HepG2 (cell line): ENCODE measurements at regions not wholly inside any gene's neighbourhood (a gene's known extent, or its start where the extent isn't known, plus 50 kb on each side); places are given as distances from the start of the nearest gene placed in this dataset.

Experiments
- BCL6 ChIP-seq: IDR thresholded peaks from 2 replicates; pipeline ENCODE4 v1.6.1; 2016; ENCODE audit warnings: missing genetic modification reagents, missing compliant biosample characterization
- FOXA1 ChIP-seq, 2 experiments: fragments of 450-650 bp in 1 of 2; sonication (generic) in 1 of 2; formaldehyde crosslinking in 1 of 2; IDR thresholded peaks; 2 replicates each; pipeline versions ENCODE4 v1.4.0 to v1.6.1; 2016 to 2020; ENCODE audit warnings: missing genetic modification reagents in 1 of 2
- HNF4A ChIP-seq: sonication (generic); formaldehyde crosslinking; IDR thresholded peaks from 2 replicates; pipeline ENCODE4 v1.4.0; 2020; ENCODE audit warnings: missing genetic modification reagents
- KAT7 ChIP-seq: IDR thresholded peaks from 2 replicates; pipeline ENCODE4 v1.6.1; 2018; ENCODE audit warnings: borderline replicate concordance, missing compliant biosample characterization
- MED1 ChIP-seq: sonication (generic); formaldehyde crosslinking; IDR thresholded peaks from 2 replicates; pipeline ENCODE4 v1.4.0; 2020; ENCODE audit warnings: missing genetic modification reagents
- NCOA2 ChIP-seq: sonication (generic); formaldehyde crosslinking; IDR thresholded peaks from 2 replicates; pipeline ENCODE4 v1.8.0; 2022; ENCODE audit warnings: inconsistent platforms
- ONECUT2 ChIP-seq: sonication (generic); formaldehyde crosslinking; IDR thresholded peaks from 2 replicates; pipeline ENCODE4 v1.4.0; 2020; ENCODE audit warnings: missing genetic modification reagents
- RCOR2 ChIP-seq: IDR thresholded peaks from 2 replicates; pipeline ENCODE4 v1.6.1; 2016; ENCODE audit warnings: missing biosample characterization, missing genetic modification reagents
- SAP130 ChIP-seq: IDR thresholded peaks from 2 replicates; pipeline ENCODE4 v1.6.1; 2016; ENCODE audit warnings: low read depth
- TCF7 ChIP-seq: sonication (generic); IDR thresholded peaks from 2 replicates; pipeline ENCODE4 v1.6.1; 2016; ENCODE audit warnings: antibody characterized with exemption, low read depth
- ZBTB21 ChIP-seq: sonication (generic); formaldehyde crosslinking; IDR thresholded peaks from 2 replicates; pipeline ENCODE4 v1.4.0; 2020; ENCODE audit warnings: missing genetic modification reagents
- ZMYM2 ChIP-seq: sonication (generic); formaldehyde crosslinking; IDR thresholded peaks from 2 replicates; pipeline ENCODE4 v1.8.0; 2022; ENCODE audit warnings: mild to moderate bottlenecking, missing genetic modification reagents
- ZNF331 ChIP-seq: sonication (generic); formaldehyde crosslinking; IDR thresholded peaks from 2 replicates; pipeline ENCODE4 v1.4.0; 2020; ENCODE audit warnings: missing genetic modification reagents
- ZNF367 ChIP-seq: sonication (generic); formaldehyde crosslinking; IDR thresholded peaks from 2 replicates; pipeline ENCODE4 v1.4.0; 2020; ENCODE audit warnings: missing genetic modification reagents, borderline replicate concordance
- ZNF549 ChIP-seq: sonication (generic); formaldehyde crosslinking; IDR thresholded peaks from 2 replicates; pipeline ENCODE4 v1.5.0; 2020; ENCODE audit warnings: missing genetic modification reagents
- ZNF607 ChIP-seq: sonication (generic); formaldehyde crosslinking; IDR thresholded peaks from 2 replicates; pipeline ENCODE4 v1.5.1; 2020; ENCODE audit warnings: missing genetic modification reagents, mild to moderate bottlenecking, borderline replicate concordance
- TF ChIP-seq, protein P1 (sequence below): sonication (generic); formaldehyde crosslinking; IDR thresholded peaks from 2 replicates; pipeline ENCODE4 v1.8.0; 2022; ENCODE audit warnings: mild to moderate bottlenecking, missing genetic modification reagents
- TF ChIP-seq, protein P2 (sequence below): sonication (generic); formaldehyde crosslinking; IDR thresholded peaks from 2 replicates; pipeline ENCODE4 v1.4.0; 2020; ENCODE audit warnings: mild to moderate bottlenecking, missing genetic modification reagents, borderline replicate concordance
- TF ChIP-seq, protein P3 (sequence below): sonication (generic); formaldehyde crosslinking; IDR thresholded peaks from 2 replicates; pipeline ENCODE4 v1.4.0; 2020; ENCODE audit warnings: missing genetic modification reagents
- TF ChIP-seq, protein P4 (sequence below): IDR thresholded peaks from 2 replicates; pipeline ENCODE4 v1.6.1; 2016; ENCODE audit warnings: low read depth, missing genetic modification reagents, missing compliant biosample characterization

DNA sequence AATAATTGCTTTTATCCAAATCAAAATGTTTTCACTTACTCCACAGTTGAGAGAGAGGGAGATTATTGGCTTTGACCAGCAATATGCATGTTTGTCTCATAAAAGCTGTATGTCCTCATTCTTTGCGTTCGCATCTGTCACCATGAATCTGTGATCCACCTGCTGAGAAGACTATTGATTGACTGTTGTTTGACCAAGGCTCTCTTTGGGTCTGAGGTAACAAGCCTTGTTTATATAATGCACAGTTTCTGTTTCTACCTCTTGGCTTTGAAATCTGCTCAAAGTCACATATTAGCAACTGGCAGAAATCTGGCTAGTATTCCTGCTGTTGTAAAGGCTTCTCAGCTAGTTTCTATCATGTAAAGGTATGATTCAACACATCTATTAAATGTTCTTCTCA lies 157.0 kb downstream of the LYPLAL1 start (continued):
- TF ChIP-seq, protein P1, sequence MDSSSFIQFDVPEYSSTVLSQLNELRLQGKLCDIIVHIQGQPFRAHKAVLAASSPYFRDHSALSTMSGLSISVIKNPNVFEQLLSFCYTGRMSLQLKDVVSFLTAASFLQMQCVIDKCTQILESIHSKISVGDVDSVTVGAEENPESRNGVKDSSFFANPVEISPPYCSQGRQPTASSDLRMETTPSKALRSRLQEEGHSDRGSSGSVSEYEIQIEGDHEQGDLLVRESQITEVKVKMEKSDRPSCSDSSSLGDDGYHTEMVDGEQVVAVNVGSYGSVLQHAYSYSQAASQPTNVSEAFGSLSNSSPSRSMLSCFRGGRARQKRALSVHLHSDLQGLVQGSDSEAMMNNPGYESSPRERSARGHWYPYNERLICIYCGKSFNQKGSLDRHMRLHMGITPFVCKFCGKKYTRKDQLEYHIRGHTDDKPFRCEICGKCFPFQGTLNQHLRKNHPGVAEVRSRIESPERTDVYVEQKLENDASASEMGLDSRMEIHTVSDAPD = no peak
- TF ChIP-seq ONECUT2 (CRISPR knock-in tag) (peak; percentile 93), TCF7 (peak; percentile 63), HNF4A (CRISPR knock-in tag) (peak; percentile 56), NCOA2 (peak; percentile 69), ZNF331 (peak; percentile 72; the same call in 1 of the 2 replicates), ZMYM2 (CRISPR knock-in tag) (no peak), FOXA1 (IDR thresholded peaks at IDR 0.05) (peak; percentile 66), FOXA1 (CRISPR knock-in tag; IDR thresholded peaks at IDR 0.05) (peak; percentile 67), SAP130 (CRISPR knock-in tag) (peak; percentile 47), RCOR2 (CRISPR knock-in tag) (peak; percentile 72; the same call in 1 of the 2 replicates), KAT7 (CRISPR knock-in tag) (0 out of 2 replicates have a peak, but pooled peaks have one; percentile 56), ZBTB21 (CRISPR knock-in tag) (peak; percentile 92), MED1 (CRISPR knock-in tag) (peak; percentile 74), ZNF607 (CRISPR knock-in tag) (0 out of 2 replicates have a peak, but pooled peaks have one; percentile 46), BCL6 (CRISPR knock-in tag) (peak; percentile 78), ZNF549 (CRISPR knock-in tag) (no peak), ZNF367 (CRISPR knock-in tag) (no peak)
- TF ChIP-seq, protein P2, sequence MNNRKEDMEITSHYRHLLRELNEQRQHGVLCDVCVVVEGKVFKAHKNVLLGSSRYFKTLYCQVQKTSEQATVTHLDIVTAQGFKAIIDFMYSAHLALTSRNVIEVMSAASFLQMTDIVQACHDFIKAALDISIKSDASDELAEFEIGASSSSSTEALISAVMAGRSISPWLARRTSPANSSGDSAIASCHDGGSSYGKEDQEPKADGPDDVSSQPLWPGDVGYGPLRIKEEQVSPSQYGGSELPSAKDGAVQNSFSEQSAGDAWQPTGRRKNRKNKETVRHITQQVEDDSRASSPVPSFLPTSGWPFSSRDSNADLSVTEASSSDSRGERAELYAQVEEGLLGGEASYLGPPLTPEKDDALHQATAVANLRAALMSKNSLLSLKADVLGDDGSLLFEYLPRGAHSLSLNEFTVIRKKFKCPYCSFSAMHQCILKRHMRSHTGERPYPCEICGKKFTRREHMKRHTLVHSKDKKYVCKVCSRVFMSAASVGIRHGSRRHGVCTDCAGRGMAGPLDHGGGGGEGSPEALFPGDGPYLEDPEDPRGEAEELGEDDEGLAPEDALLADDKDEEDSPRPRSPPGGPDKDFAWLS = no peak
- TF ChIP-seq, protein P3, sequence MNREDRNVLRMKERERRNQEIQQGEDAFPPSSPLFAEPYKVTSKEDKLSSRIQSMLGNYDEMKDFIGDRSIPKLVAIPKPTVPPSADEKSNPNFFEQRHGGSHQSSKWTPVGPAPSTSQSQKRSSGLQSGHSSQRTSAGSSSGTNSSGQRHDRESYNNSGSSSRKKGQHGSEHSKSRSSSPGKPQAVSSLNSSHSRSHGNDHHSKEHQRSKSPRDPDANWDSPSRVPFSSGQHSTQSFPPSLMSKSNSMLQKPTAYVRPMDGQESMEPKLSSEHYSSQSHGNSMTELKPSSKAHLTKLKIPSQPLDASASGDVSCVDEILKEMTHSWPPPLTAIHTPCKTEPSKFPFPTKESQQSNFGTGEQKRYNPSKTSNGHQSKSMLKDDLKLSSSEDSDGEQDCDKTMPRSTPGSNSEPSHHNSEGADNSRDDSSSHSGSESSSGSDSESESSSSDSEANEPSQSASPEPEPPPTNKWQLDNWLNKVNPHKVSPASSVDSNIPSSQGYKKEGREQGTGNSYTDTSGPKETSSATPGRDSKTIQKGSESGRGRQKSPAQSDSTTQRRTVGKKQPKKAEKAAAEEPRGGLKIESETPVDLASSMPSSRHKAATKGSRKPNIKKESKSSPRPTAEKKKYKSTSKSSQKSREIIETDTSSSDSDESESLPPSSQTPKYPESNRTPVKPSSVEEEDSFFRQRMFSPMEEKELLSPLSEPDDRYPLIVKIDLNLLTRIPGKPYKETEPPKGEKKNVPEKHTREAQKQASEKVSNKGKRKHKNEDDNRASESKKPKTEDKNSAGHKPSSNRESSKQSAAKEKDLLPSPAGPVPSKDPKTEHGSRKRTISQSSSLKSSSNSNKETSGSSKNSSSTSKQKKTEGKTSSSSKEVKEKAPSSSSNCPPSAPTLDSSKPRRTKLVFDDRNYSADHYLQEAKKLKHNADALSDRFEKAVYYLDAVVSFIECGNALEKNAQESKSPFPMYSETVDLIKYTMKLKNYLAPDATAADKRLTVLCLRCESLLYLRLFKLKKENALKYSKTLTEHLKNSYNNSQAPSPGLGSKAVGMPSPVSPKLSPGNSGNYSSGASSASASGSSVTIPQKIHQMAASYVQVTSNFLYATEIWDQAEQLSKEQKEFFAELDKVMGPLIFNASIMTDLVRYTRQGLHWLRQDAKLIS (CRISPR knock-in tag) = no peak
- TF ChIP-seq, protein P4, sequence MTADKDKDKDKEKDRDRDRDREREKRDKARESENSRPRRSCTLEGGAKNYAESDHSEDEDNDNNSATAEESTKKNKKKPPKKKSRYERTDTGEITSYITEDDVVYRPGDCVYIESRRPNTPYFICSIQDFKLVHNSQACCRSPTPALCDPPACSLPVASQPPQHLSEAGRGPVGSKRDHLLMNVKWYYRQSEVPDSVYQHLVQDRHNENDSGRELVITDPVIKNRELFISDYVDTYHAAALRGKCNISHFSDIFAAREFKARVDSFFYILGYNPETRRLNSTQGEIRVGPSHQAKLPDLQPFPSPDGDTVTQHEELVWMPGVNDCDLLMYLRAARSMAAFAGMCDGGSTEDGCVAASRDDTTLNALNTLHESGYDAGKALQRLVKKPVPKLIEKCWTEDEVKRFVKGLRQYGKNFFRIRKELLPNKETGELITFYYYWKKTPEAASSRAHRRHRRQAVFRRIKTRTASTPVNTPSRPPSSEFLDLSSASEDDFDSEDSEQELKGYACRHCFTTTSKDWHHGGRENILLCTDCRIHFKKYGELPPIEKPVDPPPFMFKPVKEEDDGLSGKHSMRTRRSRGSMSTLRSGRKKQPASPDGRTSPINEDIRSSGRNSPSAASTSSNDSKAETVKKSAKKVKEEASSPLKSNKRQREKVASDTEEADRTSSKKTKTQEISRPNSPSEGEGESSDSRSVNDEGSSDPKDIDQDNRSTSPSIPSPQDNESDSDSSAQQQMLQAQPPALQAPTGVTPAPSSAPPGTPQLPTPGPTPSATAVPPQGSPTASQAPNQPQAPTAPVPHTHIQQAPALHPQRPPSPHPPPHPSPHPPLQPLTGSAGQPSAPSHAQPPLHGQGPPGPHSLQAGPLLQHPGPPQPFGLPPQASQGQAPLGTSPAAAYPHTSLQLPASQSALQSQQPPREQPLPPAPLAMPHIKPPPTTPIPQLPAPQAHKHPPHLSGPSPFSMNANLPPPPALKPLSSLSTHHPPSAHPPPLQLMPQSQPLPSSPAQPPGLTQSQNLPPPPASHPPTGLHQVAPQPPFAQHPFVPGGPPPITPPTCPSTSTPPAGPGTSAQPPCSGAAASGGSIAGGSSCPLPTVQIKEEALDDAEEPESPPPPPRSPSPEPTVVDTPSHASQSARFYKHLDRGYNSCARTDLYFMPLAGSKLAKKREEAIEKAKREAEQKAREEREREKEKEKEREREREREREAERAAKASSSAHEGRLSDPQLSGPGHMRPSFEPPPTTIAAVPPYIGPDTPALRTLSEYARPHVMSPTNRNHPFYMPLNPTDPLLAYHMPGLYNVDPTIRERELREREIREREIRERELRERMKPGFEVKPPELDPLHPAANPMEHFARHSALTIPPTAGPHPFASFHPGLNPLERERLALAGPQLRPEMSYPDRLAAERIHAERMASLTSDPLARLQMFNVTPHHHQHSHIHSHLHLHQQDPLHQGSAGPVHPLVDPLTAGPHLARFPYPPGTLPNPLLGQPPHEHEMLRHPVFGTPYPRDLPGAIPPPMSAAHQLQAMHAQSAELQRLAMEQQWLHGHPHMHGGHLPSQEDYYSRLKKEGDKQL (CRISPR knock-in tag) = 0 out of 2 replicates have a peak, but pooled peaks have one; percentile 32
